ENCODE measurements at regions not wholly inside any gene's neighbourhood (a gene's known extent, or its start where the extent isn't known, plus 50 kb on each side); places are given as distances from the start of the nearest gene placed in this dataset.
A peak's percentile ranks its signal among the peaks of the same experiment; 100 is the strongest.

DNA sequence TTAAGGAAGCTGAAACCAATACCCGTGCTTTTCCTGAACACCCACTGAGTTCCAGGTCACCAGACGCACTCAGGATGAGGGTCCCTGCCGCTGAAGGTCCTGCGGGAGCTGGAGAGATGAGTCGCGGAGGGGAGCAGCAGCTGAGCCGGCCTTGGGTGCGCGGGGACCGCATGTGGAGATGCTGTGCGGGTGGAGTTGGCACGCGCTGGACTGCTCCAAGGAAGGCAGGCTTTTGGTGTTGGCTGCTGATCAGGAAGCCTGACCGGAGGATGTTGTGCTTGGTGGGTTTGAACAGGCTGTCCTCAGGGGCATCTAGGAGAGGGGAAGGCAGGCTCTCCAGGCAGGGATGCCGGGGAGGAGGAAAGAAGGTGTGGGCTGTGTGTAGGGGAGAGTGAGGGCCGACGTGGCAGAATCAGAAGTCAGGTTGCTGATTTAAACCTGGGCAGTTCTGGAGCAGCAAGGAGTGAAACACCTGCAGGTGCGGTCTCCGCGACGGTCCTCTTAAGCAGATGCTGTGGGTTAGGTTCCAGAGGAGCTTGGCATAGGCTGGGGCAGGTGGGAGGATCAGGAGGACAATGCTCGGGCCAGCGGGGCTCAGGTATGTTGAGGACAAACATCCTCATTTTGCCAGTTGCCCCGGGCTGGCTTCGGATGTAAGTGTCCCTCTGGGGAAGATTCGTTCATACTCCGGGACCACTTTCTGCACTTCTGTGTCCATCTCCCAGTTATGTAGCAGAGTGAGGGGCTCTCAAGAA lies 197.5 kb upstream of the B3GAT1 start:
- WGBS, 2 experiments (ENCODE audit: extremely low coverage in 1 of 2, insufficient coverage in 1 of 2, insufficient read length in 1 of 2, insufficient replicate concordance in 2 of 2, low coverage in 1 of 2, low lambda C conversion rate in 2 of 2, missing lambda C conversion rate in 1 of 2): 92% methylated on average over 27 of the region's 27 CpGs; no CpG with 5 or more reads in 1 of the 2 experiments
- Histone ChIP-seq H2AK5ac (ENCODE audit: low read depth, low read length) (no peak overlapping the region), H2BK5ac (ENCODE audit: low read depth, low read length) (no peak overlapping the region), H3K18ac (ENCODE audit: extremely low read depth, low read length) (no peak overlapping the region), H3K4me1 (replicated peaks in 1 of 4; ENCODE audit: control insufficient read depth in 3 of 4, insufficient read depth in 4 of 4, low read length in 3 of 4) (peaks cover 0 to 4% (median 2%) of the 10 kb centered on the region in 4 experiments; a peak in 4 of 7 replicates), H4K91ac (replicated peaks; ENCODE audit: insufficient read length, low read length) (no peak overlapping the region), H2BK120ac (replicated peaks; ENCODE audit: low read depth, low read length) (no peak overlapping the region), H3K4me3 (ENCODE audit: extremely low read depth in 1 of 4, insufficient read depth in 2 of 4, low read depth in 3 of 4, low read length in 4 of 4) (no peak overlapping the region), H4K20me1 (replicated peaks in 1 of 2; ENCODE audit: control insufficient read depth in 1 of 2, insufficient read depth in 2 of 2, low read length in 2 of 2) (no peaks in the 10 kb centered on the region), H3K79me2 (ENCODE audit: control insufficient read depth in 1 of 2, insufficient read depth in 2 of 2, low read length in 2 of 2) (no peaks in the 10 kb centered on the region), H3K4ac (replicated peaks; ENCODE audit: insufficient read length, low read depth, low read length) (no peak overlapping the region), H3K23ac (ENCODE audit: insufficient read length) (no peak overlapping the region), H3K27me3 (replicated peaks in 1 of 4; ENCODE audit: control insufficient read depth in 3 of 4, extremely low read depth in 1 of 4, insufficient read depth in 3 of 4, low read length in 3 of 4) (no peaks in the 10 kb centered on the region), H3K23me2 (ENCODE audit: low read depth, low read length) (no peaks in the 10 kb centered on the region), H2AFZ (ENCODE audit: low read length) (no peak overlapping the region), H3K9ac (replicated peaks in 1 of 4; ENCODE audit: extremely low read depth in 1 of 4, low read depth in 3 of 4, low read length in 3 of 4) (no peak overlapping the region), H2BK15ac (ENCODE audit: low read length) (no peak overlapping the region), H4K5ac (ENCODE audit: insufficient read length, low read depth, low read length) (no peak overlapping the region), H4K8ac (ENCODE audit: extremely low read depth, insufficient read depth, low read length) (no peak overlapping the region), H3K14ac (ENCODE audit: insufficient read length) (no peak overlapping the region), H2BK20ac (ENCODE audit: low read length) (no peak overlapping the region), H3K27ac (ENCODE audit: low read depth, low read length) (no peak overlapping the region), H3K56ac (replicated peaks; ENCODE audit: insufficient read length, low read depth, low read length) (no peak overlapping the region), H2BK12ac (ENCODE audit: low read depth, low read length) (no peak overlapping the region), H3K36me3 (ENCODE audit: control insufficient read depth in 2 of 4, insufficient read depth in 4 of 4, low read length in 3 of 4) (no peaks in the 10 kb centered on the region), H3K9me3 (ENCODE audit: insufficient read depth in 2 of 2, low read depth in 1 of 2, low read length in 1 of 2) (0 out of 4 replicates have a peak, but pooled peaks cover 0 to 4% of the 10 kb centered on the region in 2 experiments), H3K4me2 (ENCODE audit: insufficient read depth in 1 of 2, low read depth in 2 of 2, low read length in 2 of 2) (no peak overlapping the region), H3K79me1 (ENCODE audit: low read depth, low read length) (no peaks in the 10 kb centered on the region)
- CTCF ChIA-PET (ENCODE audit: partially characterized antibody): interaction anchor here (0.7 to 5.2 kb wide), 22 partner anchors 8 to 348 kb away, joined by 3 to 29 read pairs (median 4); no protein-coding TSS in a partner anchor
- FAIRE-seq (no peak), DNase-seq (ENCODE audit: low read depth in 1 of 2, low spot score in 2 of 2) (peak in 1 of 2 experiments; percentile 36)
- TF ChIP-seq NRF1 (IDR thresholded peaks at IDR 0.05; ENCODE audit: low read depth, low read length) (no peak), CBX5 (IDR thresholded peaks at IDR 0.05; ENCODE audit: low read depth, low read length) (no peak), TBP (IDR thresholded peaks at IDR 0.05; ENCODE audit: low read depth, low read length) (no peak), SP1 (IDR thresholded peaks at IDR 0.05; ENCODE audit: low read depth, low read length) (no peak), SRF (IDR thresholded peaks at IDR 0.05; ENCODE audit: low read depth, low read length) (no peak), TAF1 (IDR thresholded peaks at IDR 0.05; ENCODE audit: low read depth, low read length) (no peak), CBX8 (IDR thresholded peaks at IDR 0.05; ENCODE audit: borderline replicate concordance, low read depth, low read length) (no peak), KDM4A (IDR thresholded peaks at IDR 0.05; ENCODE audit: low read depth, low read length, severe bottlenecking) (no peak), SAP30 (IDR thresholded peaks at IDR 0.05; ENCODE audit: insufficient read depth, insufficient replicate concordance, low read length) (no peak), SUZ12 (IDR thresholded peaks at IDR 0.05; ENCODE audit: low read length) (no peak)
- TF ChIP-seq, protein P1, sequence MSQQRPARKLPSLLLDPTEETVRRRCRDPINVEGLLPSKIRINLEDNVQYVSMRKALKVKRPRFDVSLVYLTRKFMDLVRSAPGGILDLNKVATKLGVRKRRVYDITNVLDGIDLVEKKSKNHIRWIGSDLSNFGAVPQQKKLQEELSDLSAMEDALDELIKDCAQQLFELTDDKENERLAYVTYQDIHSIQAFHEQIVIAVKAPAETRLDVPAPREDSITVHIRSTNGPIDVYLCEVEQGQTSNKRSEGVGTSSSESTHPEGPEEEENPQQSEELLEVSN (IDR thresholded peaks at IDR 0.05): no peak
- TF ChIP-seq, protein P2, sequence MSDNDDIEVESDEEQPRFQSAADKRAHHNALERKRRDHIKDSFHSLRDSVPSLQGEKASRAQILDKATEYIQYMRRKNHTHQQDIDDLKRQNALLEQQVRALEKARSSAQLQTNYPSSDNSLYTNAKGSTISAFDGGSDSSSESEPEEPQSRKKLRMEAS (IDR thresholded peaks at IDR 0.05): no peak
- POLR2A ChIA-PET (ENCODE audit: partially characterized antibody): no interaction called here
